Activated CD4-positive, alpha-beta memory T cell treated with anti-CD3 and anti-CD28 coated beads for 36 hours (primary cell): ENCODE measurements at regions not wholly inside any gene's neighbourhood (a gene's known extent, or its start where the extent isn't known, plus 50 kb on each side); places are given as distances from the start of the nearest gene placed in this dataset.

Experiments
- CTCF ChIA-PET: fragments of 350-600 bp; sonication (Branson Sonifier 250); formaldehyde crosslinking; loops from one replicate; lab custom pipeline; 2021; ENCODE audit warnings: antibody characterized with exemption, inconsistent platforms; lab: Charles Lee
- POLR2A ChIA-PET: fragments of 350-600 bp; sonication (Branson Sonifier 250); formaldehyde crosslinking; loops from one replicate; lab custom pipeline; 2021; ENCODE audit warnings: antibody characterized with exemption; lab: Charles Lee
- DNase-seq: peaks from one replicate; pipeline ENCODE4 v3.0.0-alpha.2; 2020
- H3K27ac Mint-ChIP-seq: one replicate; pipeline ENCODE4 v1.8.0; 2021; ENCODE audit warnings: mixed read lengths
- H3K27me3 Mint-ChIP-seq: one replicate; pipeline ENCODE4 v1.8.0; 2021; ENCODE audit warnings: mixed read lengths
- H3K36me3 Mint-ChIP-seq: one replicate; pipeline ENCODE4 v1.8.0; 2021; ENCODE audit warnings: mixed read lengths
- H3K4me1 Mint-ChIP-seq: one replicate; pipeline ENCODE4 v1.8.0; 2021; ENCODE audit warnings: low read depth, mixed read lengths
- H3K4me3 Mint-ChIP-seq: one replicate; pipeline ENCODE4 v1.8.0; 2021; ENCODE audit warnings: mild to moderate bottlenecking, mixed read lengths
- H3K9me3 Mint-ChIP-seq: one replicate; pipeline ENCODE4 v1.8.0; 2021; ENCODE audit warnings: mixed read lengths
- intact Hi-C: fragments of 100-400 bp; cut with micrococcal nuclease; formaldehyde crosslinking; loops from one replicate; pipeline ENCODE4 v1.15.1; 2023

DNA sequence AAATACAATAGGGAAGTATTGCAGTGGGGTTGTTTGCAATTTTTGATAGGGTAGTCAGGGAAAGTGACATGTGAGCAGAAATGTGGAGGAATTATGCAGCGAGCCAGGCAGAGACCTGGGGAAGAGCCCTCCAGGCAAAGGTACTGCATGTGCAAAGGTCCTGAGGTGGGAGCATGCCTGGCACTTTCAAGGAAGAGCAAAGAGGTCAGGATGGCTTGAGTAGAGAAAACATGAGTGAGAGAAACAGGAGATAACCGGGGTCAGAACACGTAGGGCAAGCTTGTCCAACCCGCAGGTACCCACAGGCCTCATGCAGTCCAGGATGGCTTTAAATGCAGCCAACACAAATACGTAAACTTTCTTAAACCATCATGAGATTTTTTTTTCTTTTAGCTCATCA, 71.0 kb downstream of the COQ2 start:
- Mint-ChIP-seq H3K4me1 (peaks cover 71% of the 10 kb centered on the region), H3K9me3 (no peaks in the 10 kb centered on the region), H3K4me3 (no peak overlapping the region), H3K27me3 (peaks cover 7% of the 10 kb centered on the region), H3K36me3 (no peaks in the 10 kb centered on the region), H3K27ac (no peak overlapping the region)
- DNase-seq: no peak
- intact Hi-C loops: no loop called here
- ChIA-PET CTCF (no interaction called here), POLR2A (no interaction called here)

DNA sequence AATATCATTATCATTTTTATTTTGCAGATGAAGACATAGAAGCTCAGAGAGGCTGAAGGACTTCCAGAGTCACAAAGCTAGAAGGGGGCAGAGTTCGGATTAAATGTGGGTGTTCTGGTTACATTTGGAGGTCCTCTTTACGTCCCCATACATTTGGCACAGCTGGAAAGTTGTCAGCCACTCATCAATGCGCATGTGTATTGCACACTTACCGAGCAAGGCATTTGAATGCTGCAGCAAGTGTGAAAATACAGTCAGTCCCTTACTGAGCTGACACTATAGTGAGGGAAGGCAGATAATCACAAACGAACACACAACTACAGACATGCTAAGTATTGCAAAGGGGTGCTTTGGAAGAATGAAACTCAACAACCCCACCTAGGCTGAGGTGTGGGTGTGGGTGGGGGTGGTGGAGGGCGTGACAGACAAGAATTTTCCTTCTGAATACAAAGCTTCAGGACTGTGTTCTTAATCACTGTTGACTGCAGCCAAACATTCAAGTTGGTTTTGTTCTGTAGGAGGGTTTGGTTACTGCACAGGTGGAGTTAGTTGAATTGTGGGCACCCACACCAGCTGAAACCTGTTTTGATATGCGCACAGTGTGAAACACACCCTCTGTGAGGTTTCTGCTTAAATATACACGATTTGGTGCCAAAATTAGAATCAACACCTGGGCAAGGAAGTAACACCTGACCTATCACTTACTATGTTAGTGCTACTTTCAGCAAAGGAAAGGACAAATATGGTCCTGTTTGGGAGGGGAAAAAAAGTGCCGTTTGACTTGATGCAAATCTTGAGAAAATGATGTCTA, 72.4 kb downstream of the COQ2 start:
- Mint-ChIP-seq H3K4me3 (no peak overlapping the region), H3K27ac (no peak overlapping the region), H3K36me3 (no peaks in the 10 kb centered on the region), H3K9me3 (no peaks in the 10 kb centered on the region), H3K27me3 (peaks cover 7% of the 10 kb centered on the region), H3K4me1 (peaks cover 57% of the 10 kb centered on the region)
- CTCF ChIA-PET: interaction anchor here (0.6 kb wide), 2 partner anchors 358 to 586 kb away, joined by 3 read pairs; no protein-coding TSS in a partner anchor
- peak; percentile 55 for DNase-seq
- intact Hi-C loops: no loop called here
- POLR2A ChIA-PET: no interaction called here

DNA sequence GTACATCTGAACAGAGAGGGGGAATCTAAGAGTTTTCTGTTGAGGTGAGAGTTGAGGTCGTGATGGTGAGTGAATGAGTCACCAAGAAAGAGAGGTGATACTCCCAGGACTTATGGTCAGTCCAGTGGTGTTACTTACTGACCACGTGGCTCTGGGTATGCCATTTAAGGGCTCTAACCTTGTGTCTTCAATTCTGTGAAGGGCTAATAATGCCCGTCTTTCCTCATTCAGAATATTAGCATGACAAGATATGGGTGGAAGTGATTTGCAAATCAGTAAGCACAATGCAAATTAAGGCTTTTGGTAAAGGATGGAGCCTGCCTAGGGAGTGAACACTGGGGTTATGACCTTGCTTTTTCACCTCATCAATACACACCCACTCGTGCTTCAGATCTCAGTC, 75.2 kb downstream of the COQ2 start:
- CTCF ChIA-PET: interaction anchor here (1.1 kb wide), 1 partner anchor 96 kb away, joined by 3 read pairs; no protein-coding TSS in a partner anchor
- DNase-seq: no peak
- H3K4me1 Mint-ChIP-seq: peaks cover 45% of the 10 kb centered on the region
- no peaks in the 10 kb centered on the region for H3K9me3 Mint-ChIP-seq
- no peak overlapping the region for H3K27ac Mint-ChIP-seq
- H3K4me3 Mint-ChIP-seq: no peak overlapping the region
- intact Hi-C loops: no loop called here
- POLR2A ChIA-PET: no interaction called here
- H3K36me3 Mint-ChIP-seq: no peaks in the 10 kb centered on the region
- H3K27me3 Mint-ChIP-seq: peaks cover 5% of the 10 kb centered on the region

DNA sequence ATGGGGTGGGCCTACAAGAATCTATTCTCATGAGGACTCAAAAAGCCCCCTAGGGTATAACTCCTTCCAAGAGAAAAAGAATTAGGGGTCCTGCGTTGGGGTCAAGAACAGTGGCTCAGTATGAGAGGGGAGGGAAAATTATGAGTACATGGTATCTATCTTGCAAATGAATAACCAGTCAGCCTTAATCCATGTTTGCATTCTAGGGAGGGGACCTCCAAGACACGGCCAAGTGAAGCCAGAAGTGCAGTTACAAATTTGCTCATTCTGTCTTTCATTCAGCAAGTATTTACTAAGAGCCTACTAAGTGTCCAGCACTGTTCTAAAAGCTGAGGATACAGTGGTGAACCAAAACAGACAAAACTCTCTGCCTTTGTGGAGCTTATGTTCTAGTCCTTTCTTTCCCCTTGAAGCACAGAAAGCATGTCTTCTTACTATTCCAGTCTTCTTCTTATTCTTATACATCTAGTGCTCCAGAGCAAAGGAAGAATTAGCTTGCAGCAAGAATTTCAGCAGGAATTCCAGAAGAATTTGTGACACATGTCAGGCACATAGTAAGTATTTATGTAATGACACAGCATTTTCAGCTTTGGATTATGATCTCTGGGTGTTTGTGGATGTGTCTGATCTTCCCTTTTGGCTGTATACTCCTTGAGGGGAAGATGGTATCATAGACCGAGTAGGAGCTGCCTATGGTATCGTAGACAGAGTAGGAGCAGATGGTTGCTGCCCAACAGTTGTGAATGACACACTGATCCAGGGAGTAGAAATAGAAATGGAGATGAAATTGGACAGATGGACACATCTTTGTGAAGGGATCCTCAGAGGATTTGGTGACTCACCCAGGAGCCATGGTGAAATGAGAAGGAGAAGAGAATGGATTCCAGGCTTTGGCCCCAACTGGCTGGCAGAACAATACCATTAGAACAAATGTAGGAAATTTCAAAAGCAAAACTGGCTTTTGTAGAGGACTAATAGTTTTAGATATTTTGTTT, 75.9 kb downstream of the COQ2 start:
- no peaks in the 10 kb centered on the region for H3K36me3 Mint-ChIP-seq
- H3K27ac Mint-ChIP-seq: no peak overlapping the region
- CTCF ChIA-PET: interaction anchor here (0.7 kb wide), 1 partner anchor 134 kb away, joined by 3 read pairs; no protein-coding TSS in a partner anchor
- peaks cover 42% of the 10 kb centered on the region for H3K4me1 Mint-ChIP-seq
- intact Hi-C loops: no loop called here
- POLR2A ChIA-PET: no interaction called here
- H3K4me3 Mint-ChIP-seq: no peak overlapping the region
- DNase-seq: no peak
- H3K9me3 Mint-ChIP-seq: no peaks in the 10 kb centered on the region
- H3K27me3 Mint-ChIP-seq: peaks cover 5% of the 10 kb centered on the region

DNA sequence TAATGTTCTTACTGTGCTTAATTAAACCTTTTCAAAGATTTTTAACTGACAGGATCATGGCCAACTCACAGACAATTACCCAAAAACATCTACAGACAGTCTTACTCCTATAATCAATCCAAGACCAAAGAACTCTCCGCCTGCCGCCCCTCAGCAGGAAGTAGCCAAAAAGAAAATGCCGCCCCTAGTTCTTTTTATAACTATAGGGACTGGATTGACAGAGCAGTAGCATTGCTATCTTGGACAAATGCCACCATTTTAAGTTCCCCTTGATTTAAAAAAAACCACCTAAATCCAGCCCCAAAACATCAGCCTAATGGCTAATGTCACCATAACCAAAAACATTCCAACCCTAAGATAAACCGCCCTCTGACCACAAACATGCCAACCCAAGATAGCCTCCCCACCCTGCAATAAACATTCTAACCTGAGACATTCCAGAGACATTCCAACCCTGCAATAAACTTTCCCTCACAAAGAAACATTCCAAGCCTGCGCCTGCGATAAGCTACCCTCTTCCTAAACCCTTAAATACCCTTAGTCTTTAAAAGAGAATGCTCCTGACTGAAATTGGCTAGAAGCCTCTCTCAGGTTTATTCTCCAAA, 77.0 kb downstream of the COQ2 start:
- POLR2A ChIA-PET: no interaction called here

DNA sequence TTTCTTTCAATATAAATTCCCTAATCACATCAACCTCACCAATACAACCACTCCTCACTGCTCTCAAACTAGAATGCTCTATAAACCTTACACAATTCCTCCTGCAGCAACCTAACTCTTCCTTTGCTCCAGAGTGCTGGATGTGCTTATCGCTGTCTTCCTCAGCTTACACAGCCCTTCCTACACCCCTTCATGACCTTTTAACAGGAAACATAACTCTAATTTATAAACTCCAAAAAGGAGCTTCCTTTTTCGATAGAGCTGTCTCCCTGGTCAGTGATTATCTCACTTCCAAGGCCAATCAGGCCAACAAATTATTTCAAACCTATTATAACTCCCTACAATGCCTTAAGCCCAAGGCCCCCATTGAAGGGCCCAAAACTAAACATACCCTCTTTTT, 78.8 kb downstream of the COQ2 start:
- Mint-ChIP-seq H3K4me1 (peaks cover 15% of the 10 kb centered on the region), H3K27me3 (peaks cover 3% of the 10 kb centered on the region), H3K4me3 (no peak overlapping the region), H3K27ac (no peak overlapping the region), H3K9me3 (no peaks in the 10 kb centered on the region), H3K36me3 (no peaks in the 10 kb centered on the region)
- intact Hi-C loops: no loop called here
- ChIA-PET POLR2A (no interaction called here), CTCF (interaction anchor here (0.6 kb wide), 1 partner anchor 217 kb away, joined by 3 read pairs; no protein-coding TSS in a partner anchor)
- DNase-seq: no peak

More for the DNA sequence above, 77.0 kb downstream of the COQ2 start:
- CTCF ChIA-PET: no interaction called here
- Mint-ChIP-seq H3K36me3 (no peaks in the 10 kb centered on the region), H3K27me3 (peaks cover 4% of the 10 kb centered on the region), H3K4me1 (peaks cover 33% of the 10 kb centered on the region), H3K27ac (no peak overlapping the region), H3K4me3 (no peak overlapping the region), H3K9me3 (no peaks in the 10 kb centered on the region)
- DNase-seq: no peak
- intact Hi-C loops: no loop called here

DNA sequence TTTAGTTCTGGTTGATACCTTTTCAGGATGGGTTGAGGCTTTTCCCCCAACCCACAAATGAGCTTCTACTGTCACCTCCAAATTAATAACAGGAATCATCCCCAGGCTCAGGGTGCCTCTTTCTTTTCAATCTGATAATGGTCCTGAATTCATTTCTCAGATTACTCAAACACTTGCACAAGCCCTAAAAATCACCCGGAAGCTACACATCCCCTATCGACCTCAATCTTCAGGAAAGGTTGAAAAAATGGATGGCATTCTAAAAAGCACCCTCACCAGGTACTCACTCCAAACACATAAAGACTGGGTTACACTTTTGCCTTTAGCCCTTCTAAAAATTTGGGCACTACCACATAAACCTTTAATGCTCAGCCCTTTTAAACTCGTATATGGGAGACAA, 79.9 kb downstream of the COQ2 start:
- no peaks in the 10 kb centered on the region for H3K36me3 Mint-ChIP-seq
- no peaks in the 10 kb centered on the region for H3K9me3 Mint-ChIP-seq
- ChIA-PET POLR2A (no interaction called here), CTCF (no interaction called here)
- DNase-seq: no peak
- peaks cover 1% of the 10 kb centered on the region for H3K27me3 Mint-ChIP-seq
- intact Hi-C loops: no loop called here
- no peak overlapping the region for H3K4me3 Mint-ChIP-seq
- H3K4me1 Mint-ChIP-seq: peaks cover 9% of the 10 kb centered on the region
- no peak overlapping the region for H3K27ac Mint-ChIP-seq

DNA sequence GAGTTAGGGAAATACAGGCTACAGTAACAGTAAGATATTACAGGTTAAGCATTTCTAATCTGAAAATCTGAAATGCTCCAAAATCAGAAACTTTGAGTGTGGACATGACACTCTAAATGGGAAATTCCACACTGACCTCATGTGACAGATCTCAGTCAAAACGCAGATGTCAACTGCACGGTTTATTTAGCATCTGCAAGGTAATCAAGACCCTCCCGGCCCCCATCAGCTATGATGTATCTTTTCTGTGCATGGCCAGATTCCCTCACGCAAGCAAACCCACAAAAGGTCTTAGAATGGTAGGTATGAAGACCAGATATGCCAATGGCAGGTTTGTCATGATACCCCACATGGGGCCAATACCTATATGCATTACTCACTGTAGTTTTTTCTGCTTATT, 82.8 kb downstream of the COQ2 start:
- ChIA-PET POLR2A (no interaction called here), CTCF (no interaction called here)

DNA sequence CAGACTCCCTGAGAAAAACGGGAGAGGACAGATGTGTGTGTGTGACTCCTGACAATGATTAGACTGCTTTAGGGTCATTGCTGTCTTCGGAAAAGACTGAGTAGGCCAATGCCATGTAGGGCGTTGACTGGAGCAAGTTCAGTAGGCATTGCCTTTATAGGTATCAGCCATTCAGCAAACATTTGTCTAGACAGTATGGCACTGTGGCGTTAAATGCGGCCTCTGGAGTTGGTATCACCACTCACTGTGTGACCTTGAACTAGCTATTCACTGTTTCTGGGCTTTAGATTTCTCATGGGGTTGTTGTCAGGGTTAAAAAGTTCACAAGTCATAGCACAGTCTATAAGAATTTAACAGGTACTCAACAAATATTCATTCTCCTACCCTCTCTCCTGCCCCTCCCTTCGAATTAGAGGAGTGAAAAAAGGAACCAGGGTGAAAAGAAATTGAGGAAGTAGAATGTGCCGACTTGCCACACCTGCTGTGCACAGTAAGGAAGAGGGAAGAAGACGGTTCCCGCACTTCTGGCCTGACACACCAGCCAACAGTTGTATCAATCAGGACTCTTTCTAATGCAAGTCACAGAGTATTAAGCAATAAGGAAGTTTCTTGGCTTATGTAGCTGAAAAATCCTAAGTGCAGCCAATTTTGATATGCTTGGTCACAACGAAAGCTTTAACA, 83.2 kb upstream of the PLAC8 start:
- Mint-ChIP-seq H3K36me3 (no peaks in the 10 kb centered on the region), H3K27me3 (no peaks in the 10 kb centered on the region), H3K4me3 (no peak overlapping the region), H3K27ac (no peak overlapping the region), H3K4me1 (no peaks in the 10 kb centered on the region), H3K9me3 (no peaks in the 10 kb centered on the region)
- CTCF ChIA-PET: no interaction called here
- DNase-seq: no peak
- intact Hi-C loops: no loop called here
- POLR2A ChIA-PET: no interaction called here

More for the DNA sequence above, 82.8 kb downstream of the COQ2 start:
- H3K36me3 Mint-ChIP-seq: no peaks in the 10 kb centered on the region
- H3K9me3 Mint-ChIP-seq: no peaks in the 10 kb centered on the region
- no peaks in the 10 kb centered on the region for H3K27me3 Mint-ChIP-seq
- intact Hi-C loops: no loop called here
- no peak overlapping the region for H3K27ac Mint-ChIP-seq
- no peaks in the 10 kb centered on the region for H3K4me1 Mint-ChIP-seq
- no peak for DNase-seq
- H3K4me3 Mint-ChIP-seq: no peak overlapping the region

DNA sequence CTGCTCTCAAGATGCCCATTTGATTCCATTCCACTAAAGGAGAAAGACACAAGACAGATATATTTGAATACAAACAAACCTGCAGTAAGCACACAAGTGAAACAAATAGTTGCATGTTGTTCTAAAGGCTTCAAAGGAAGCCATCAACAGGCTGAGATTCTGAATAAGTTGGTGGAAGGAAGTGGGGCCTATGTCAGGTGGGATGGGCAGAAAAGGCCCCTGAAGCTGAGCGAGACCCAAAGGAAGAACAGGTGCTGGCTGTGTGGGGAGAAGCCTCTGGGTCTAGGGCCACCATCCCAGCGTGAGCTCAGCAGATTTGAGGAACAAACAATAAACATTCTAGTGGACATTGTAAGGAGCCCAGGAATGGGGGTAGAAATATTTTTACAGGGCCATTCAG, 82.4 kb upstream of the PLAC8 start:
- Mint-ChIP-seq H3K4me1 (no peaks in the 10 kb centered on the region), H3K27me3 (no peaks in the 10 kb centered on the region), H3K36me3 (no peaks in the 10 kb centered on the region), H3K9me3 (no peaks in the 10 kb centered on the region), H3K27ac (no peak overlapping the region), H3K4me3 (no peak overlapping the region)
- intact Hi-C loops: no loop called here
- ChIA-PET CTCF (no interaction called here), POLR2A (no interaction called here)
- DNase-seq: no peak

DNA sequence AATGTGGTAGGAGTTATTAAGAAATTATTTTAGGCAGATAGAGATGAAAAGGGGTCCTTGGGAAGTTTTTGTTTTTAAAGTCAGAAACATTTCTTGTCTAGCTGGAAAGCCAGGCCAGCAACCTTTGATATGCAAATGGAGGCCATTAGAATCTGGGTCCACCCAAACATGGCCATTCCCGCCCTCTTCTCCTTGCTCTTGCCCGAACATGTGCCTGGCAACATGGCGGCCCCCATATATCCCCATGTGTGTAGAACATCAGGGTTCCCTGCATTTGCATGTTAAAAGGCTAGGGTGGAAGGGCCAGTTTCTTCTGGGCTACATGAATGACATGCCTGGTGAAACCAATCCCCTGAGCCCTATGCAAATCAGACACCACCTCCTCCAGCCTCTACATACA, 80.7 kb upstream of the PLAC8 start:
- intact Hi-C loops: no loop called here
- Mint-ChIP-seq H3K36me3 (no peaks in the 10 kb centered on the region), H3K4me1 (no peaks in the 10 kb centered on the region), H3K9me3 (no peaks in the 10 kb centered on the region), H3K27ac (no peak overlapping the region), H3K4me3 (no peak overlapping the region), H3K27me3 (no peaks in the 10 kb centered on the region)
- DNase-seq: no peak
- POLR2A ChIA-PET: no interaction called here
- CTCF ChIA-PET: no interaction called here
